A549 (cell line): ENCODE measurements at regions not wholly inside any gene's neighbourhood (a gene's known extent, or its start where the extent isn't known, plus 50 kb on each side); places are given as distances from the start of the nearest gene placed in this dataset.

Experiments
- ATAC-seq, 2 experiments: fragments of 200-7000 bp in 1 of 2; fragments of >200 bp in 1 of 2; cut with Nextera tagmentation in 1 of 2; cut with Tn5 transposase in 1 of 2; 3 replicates each; pipeline versions ENCODE4 v1.8.0 to v1.9.1; 2018 to 2020; ENCODE audit warnings: mild to moderate bottlenecking in 1 of 2, moderate library complexity in 1 of 2
- CTCF ChIA-PET: fragments of 300-600 bp; sonication (Branson Sonifier 250); formaldehyde crosslinking; extraction: SDS; loops from one replicate; lab custom pipeline; 2021; ENCODE audit warnings: antibody characterized with exemption, inconsistent platforms; lab: Yijun Ruan, JAX
- POLR2A ChIA-PET: fragments of 350-600 bp; formaldehyde crosslinking; extraction: SDS; loops from one replicate; lab custom pipeline; 2021; ENCODE audit warnings: antibody characterized with exemption, inconsistent platforms; lab: Yijun Ruan, JAX
- DNase-seq, 2 experiments: peaks; one replicate each; pipeline versions ENCODE4 v3.0.0 to v3.0.0-alpha.2; 2011 to 2016; ENCODE audit warnings: low read depth in 1 of 2, low spot score in 1 of 2
- FAIRE-seq: peaks from 2 replicates; lab custom pipeline; 2011; peaks lifted over from hg19 to GRCh38; lab: Jason Lieb, UNC
- H3K27ac ChIP-seq, 2 experiments: fragments of >200 bp; sonication (Bioruptor Twin); formaldehyde crosslinking; 3 replicates each; pipeline ENCODE4 v1.5.1; 2016 to 2017
- H3K4me1 ChIP-seq: fragments of >200 bp; sonication (Bioruptor Twin); formaldehyde crosslinking; 3 replicates; pipeline ENCODE4 v1.6.1; 2016
- H3K4me2 ChIP-seq: fragments of >200 bp; sonication (Bioruptor Twin); formaldehyde crosslinking; 3 replicates; pipeline ENCODE4 v1.6.1; 2016
- H3K4me3 ChIP-seq: fragments of >200 bp; sonication (Bioruptor Twin); formaldehyde crosslinking; 3 replicates; pipeline ENCODE4 v1.5.1; 2016
- H3K9me3 ChIP-seq: fragments of >200 bp; sonication (Bioruptor Twin); formaldehyde crosslinking; 3 replicates; pipeline ENCODE4 v1.6.1; 2016
- ELK1 ChIP-seq: fragments of 150-350 bp; IDR thresholded peaks from 2 replicates; pipeline ENCODE4 v1.6.1; 2014; ENCODE audit warnings: low read depth, mild to moderate bottlenecking, low read length
- FOSL2 ChIP-seq, 2 experiments: fragments of 450-650 bp in 1 of 2; fragments of >200 bp in 1 of 2; sonication (Bioruptor Twin) in 1 of 2; formaldehyde crosslinking; IDR thresholded peaks; 2 replicates each; pipeline versions ENCODE4 v1.5.0 to v1.6.1; 2016 to 2020; ENCODE audit warnings: mild to moderate bottlenecking in 1 of 2, moderate library complexity in 1 of 2
- FOXS1 ChIP-seq: fragments of 250-450 bp; sonication (Bioruptor Pico); IDR thresholded peaks from 2 replicates; pipeline ENCODE4 v1.5.0; 2020; ENCODE audit warnings: mild to moderate bottlenecking, moderate library complexity
- GATA3 ChIP-seq: IDR thresholded peaks from 2 replicates; pipeline ENCODE4 v1.6.1; 2012; ENCODE audit warnings: borderline replicate concordance
- HES2 ChIP-seq: fragments of >200 bp; sonication (Bioruptor Twin); formaldehyde crosslinking; IDR thresholded peaks from 2 replicates; pipeline ENCODE4 v1.6.1; 2016
- HOXB13 ChIP-seq: fragments of 250-450 bp; sonication (Bioruptor Pico); IDR thresholded peaks from 2 replicates; pipeline ENCODE4 v1.5.0; 2020; ENCODE audit warnings: low read depth, mild to moderate bottlenecking, moderate library complexity
- KDM1A ChIP-seq: fragments of 200-600 bp; sonication (generic); IDR thresholded peaks from 2 replicates; pipeline ENCODE4 v1.6.1; 2016; ENCODE audit warnings: low read depth, mild to moderate bottlenecking
- MAFK ChIP-seq: fragments of 450-650 bp; IDR thresholded peaks from 2 replicates; pipeline ENCODE4 v1.6.1; 2014; ENCODE audit not compliant: partially characterized antibody
- MAX ChIP-seq: IDR thresholded peaks from 2 replicates; pipeline ENCODE4 v1.6.1; 2012
- MAZ ChIP-seq: fragments of 150-350 bp; IDR thresholded peaks from 2 replicates; pipeline ENCODE4 v1.6.1; 2014; ENCODE audit warnings: antibody characterized with exemption, low read depth, low read length, borderline replicate concordance
- MYC ChIP-seq: IDR thresholded peaks from 2 replicates; pipeline ENCODE4 v1.6.1; 2012; ENCODE audit warnings: mild to moderate bottlenecking, inconsistent platforms, low read length, improper control_type of control experiment, borderline replicate concordance
- NFE2L2 ChIP-seq: fragments of 150-350 bp; conservative IDR thresholded peaks from 2 replicates; pipeline ENCODE4 v1.6.1; 2014; ENCODE audit warnings: low read length
- NPAS2 ChIP-seq: fragments of 250-450 bp; sonication (Bioruptor Pico); IDR thresholded peaks from 2 replicates; pipeline ENCODE4 v1.8.0; 2022; ENCODE audit warnings: mild to moderate bottlenecking, moderate library complexity, borderline replicate concordance
- POLR2A ChIP-seq: IDR thresholded peaks from 2 replicates; pipeline ENCODE4 v1.6.1; 2012; ENCODE audit warnings: mild to moderate bottlenecking, low read length
- POLR2AphosphoS2 ChIP-seq: conservative IDR thresholded peaks from 2 replicates; pipeline ENCODE4 v1.6.1; 2012; ENCODE audit warnings: low read length, improper control_type of control experiment, inconsistent platforms
- RARB ChIP-seq: fragments of 250-450 bp; sonication (Bioruptor Pico); IDR thresholded peaks from 2 replicates; pipeline ENCODE4 v1.8.0; 2021; ENCODE audit warnings: mild to moderate bottlenecking, moderate library complexity
- RCOR1 ChIP-seq: fragments of 150-350 bp; IDR thresholded peaks from 2 replicates; pipeline ENCODE4 v1.6.1; 2014; ENCODE audit warnings: antibody characterized with exemption, low read length, low read depth
- REST ChIP-seq: fragments of 200-600 bp; sonication (generic); IDR thresholded peaks from 2 replicates; pipeline ENCODE4 v1.6.1; 2016; ENCODE audit warnings: antibody characterized with exemption, mild to moderate bottlenecking, moderate library complexity
- SMC3 ChIP-seq: fragments of >200 bp; sonication (Bioruptor Twin); formaldehyde crosslinking; IDR thresholded peaks from 3 replicates; pipeline ENCODE4 v1.6.1; 2018; ENCODE audit warnings: inconsistent platforms
- SREBF2 ChIP-seq: fragments of 450-650 bp; IDR thresholded peaks from 2 replicates; pipeline ENCODE4 v1.6.1; 2014; ENCODE audit warnings: mild to moderate bottlenecking, moderate library complexity
- TFCP2L1 ChIP-seq: fragments of 250-450 bp; sonication (Bioruptor Pico); IDR thresholded peaks from 2 replicates; pipeline ENCODE4 v1.5.0; 2021; ENCODE audit warnings: mild to moderate bottlenecking
- ZC3H11A ChIP-seq: fragments of 450-650 bp; IDR thresholded peaks from 2 replicates; pipeline ENCODE4 v1.6.1; 2014; ENCODE audit warnings: antibody characterized with exemption, mild to moderate bottlenecking
- ZFP36 ChIP-seq: fragments of 450-650 bp; IDR thresholded peaks from 2 replicates; pipeline ENCODE4 v1.6.1; 2014; ENCODE audit warnings: borderline replicate concordance; ENCODE audit not compliant: partially characterized antibody
- ZNF302 ChIP-seq: fragments of 250-450 bp; sonication (Bioruptor Pico); IDR thresholded peaks from 2 replicates; pipeline ENCODE4 v1.9.0; 2021; ENCODE audit warnings: inconsistent platforms, mild to moderate bottlenecking, moderate library complexity
- WGBS: methylation state at CpG from one replicate; pipeline ENCODE4 v1.1.6; 2017; ENCODE audit errors: missing lambda C conversion rate; 5-methylcytosine and 5-hydroxymethylcytosine counted together
- TF ChIP-seq, protein P1 (sequence below): IDR thresholded peaks from 2 replicates; pipeline ENCODE4 v1.6.1; 2012
- TF ChIP-seq, protein P2 (sequence below): fragments of >200 bp; sonication (Bioruptor Twin); formaldehyde crosslinking; IDR thresholded peaks from 3 replicates; pipeline ENCODE4 v1.6.1; 2016

GRCh38 chr14:56894591-56894991 is 84.3 kb upstream of the OTX2 start:
- H3K9me3 ChIP-seq = no peaks in the 10 kb centered on the region
- DNase-seq (no peak), ATAC-seq (no peak), FAIRE-seq (no peak)
- no peaks in the 10 kb centered on the region for H3K4me1 ChIP-seq
- H3K27ac ChIP-seq = no peak overlapping the region
- CTCF ChIA-PET = no interaction called here
- no peak overlapping the region for H3K4me3 ChIP-seq
- no peak for TF ChIP-seq NPAS2 (CRISPR knock-in tag)
- TF ChIP-seq NFE2L2 = no peak
- no peak for TF ChIP-seq MAZ
- TF ChIP-seq MAX = no peak
- TF ChIP-seq FOSL2 (IDR thresholded peaks at IDR 0.05) = no peak
- no peak for TF ChIP-seq FOSL2 (CRISPR knock-in tag; IDR thresholded peaks at IDR 0.05)
- no peak for TF ChIP-seq RARB (CRISPR knock-in tag)
- no peak for TF ChIP-seq ZNF302 (CRISPR knock-in tag)
- no peak for TF ChIP-seq GATA3
- no peak for TF ChIP-seq ZC3H11A
- TF ChIP-seq POLR2AphosphoS2 = no peak
- TF ChIP-seq, protein P1, sequence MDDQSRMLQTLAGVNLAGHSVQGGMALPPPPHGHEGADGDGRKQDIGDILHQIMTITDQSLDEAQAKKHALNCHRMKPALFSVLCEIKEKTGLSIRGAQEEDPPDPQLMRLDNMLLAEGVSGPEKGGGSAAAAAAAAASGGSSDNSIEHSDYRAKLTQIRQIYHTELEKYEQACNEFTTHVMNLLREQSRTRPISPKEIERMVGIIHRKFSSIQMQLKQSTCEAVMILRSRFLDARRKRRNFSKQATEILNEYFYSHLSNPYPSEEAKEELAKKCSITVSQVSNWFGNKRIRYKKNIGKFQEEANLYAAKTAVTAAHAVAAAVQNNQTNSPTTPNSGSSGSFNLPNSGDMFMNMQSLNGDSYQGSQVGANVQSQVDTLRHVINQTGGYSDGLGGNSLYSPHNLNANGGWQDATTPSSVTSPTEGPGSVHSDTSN = no peak
- no peak for TF ChIP-seq TFCP2L1 (CRISPR knock-in tag)
- no peak for TF ChIP-seq HOXB13 (CRISPR knock-in tag)
- TF ChIP-seq HES2 = no peak
- TF ChIP-seq RCOR1 = no peak
- no peak for TF ChIP-seq ELK1
- TF ChIP-seq REST = no peak
- TF ChIP-seq, protein P2, sequence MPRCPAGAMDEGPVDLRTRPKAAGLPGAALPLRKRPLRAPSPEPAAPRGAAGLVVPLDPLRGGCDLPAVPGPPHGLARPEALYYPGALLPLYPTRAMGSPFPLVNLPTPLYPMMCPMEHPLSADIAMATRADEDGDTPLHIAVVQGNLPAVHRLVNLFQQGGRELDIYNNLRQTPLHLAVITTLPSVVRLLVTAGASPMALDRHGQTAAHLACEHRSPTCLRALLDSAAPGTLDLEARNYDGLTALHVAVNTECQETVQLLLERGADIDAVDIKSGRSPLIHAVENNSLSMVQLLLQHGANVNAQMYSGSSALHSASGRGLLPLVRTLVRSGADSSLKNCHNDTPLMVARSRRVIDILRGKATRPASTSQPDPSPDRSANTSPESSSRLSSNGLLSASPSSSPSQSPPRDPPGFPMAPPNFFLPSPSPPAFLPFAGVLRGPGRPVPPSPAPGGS = no peak
- TF ChIP-seq FOXS1 (CRISPR knock-in tag) = no peak
- TF ChIP-seq, all 56 proteins: peak for 0
- H3K4me2 ChIP-seq = no peak overlapping the region
- WGBS = 54% methylated on average over 3 of the region's 3 CpGs
- POLR2A ChIA-PET = no interaction called here

GRCh38 chr14:56892959-56893358 is 82.7 kb upstream of the OTX2 start:
- no peak for DNase-seq
- no peak overlapping the region for H3K27ac ChIP-seq
- H3K4me2 ChIP-seq = no peak overlapping the region
- TF ChIP-seq POLR2A (no peak), SREBF2 (no peak), HES2 (no peak), SMC3 (no peak), ZC3H11A (no peak), MAFK (no peak), KDM1A (no peak), ZFP36 (no peak), MYC (no peak)
- TF ChIP-seq, all 56 proteins: peak for 0
- H3K4me1 ChIP-seq = no peaks in the 10 kb centered on the region
- FAIRE-seq = no peak
- 7% methylated on average over 5 of the region's 5 CpGs for WGBS
- POLR2A ChIA-PET = no interaction called here
- H3K4me3 ChIP-seq = no peak overlapping the region
- no peaks in the 10 kb centered on the region for H3K9me3 ChIP-seq
- no peak for ATAC-seq
- CTCF ChIA-PET = no interaction called here
